DOHH2 (cell line): ENCODE measurements at regions not wholly inside any gene's neighbourhood (a gene's known extent, or its start where the extent isn't known, plus 50 kb on each side); places are given as distances from the start of the nearest gene placed in this dataset.
A peak's percentile ranks its signal among the peaks of the same experiment; 100 is the strongest.

Experiments used
- H3F3A ChIP-seq: fragments of 200-600 bp; sonication (generic), shearing (Covaris generic); 2 replicates; pipeline ENCODE4 v1.6.0; 2016; ENCODE audit warnings: antibody characterized with exemption, mild to moderate bottlenecking; ENCODE audit not compliant: control insufficient read depth, insufficient read depth
- H3K27ac ChIP-seq: fragments of 200-600 bp; sonication (generic); 2 replicates; pipeline ENCODE4 v1.5.1; 2014; ENCODE audit warnings: low read depth, mild to moderate bottlenecking, low read length, moderate library complexity
- H3K27me3 ChIP-seq: fragments of 200-600 bp; sonication (generic); 2 replicates; pipeline ENCODE4 v1.6.1; 2014; ENCODE audit warnings: mild to moderate bottlenecking, low read length, mixed read lengths; ENCODE audit not compliant: control insufficient read depth
- H3K36me3 ChIP-seq: fragments of 200-600 bp; sonication (generic); 2 replicates; pipeline ENCODE4 v1.6.1; 2014; ENCODE audit warnings: mild to moderate bottlenecking, low read length, moderate library complexity, mixed read lengths; ENCODE audit not compliant: control insufficient read depth
- H3K4me1 ChIP-seq: fragments of 200-600 bp; sonication (generic); 2 replicates; pipeline ENCODE4 v1.6.1; 2014; ENCODE audit warnings: mild to moderate bottlenecking, low read length, mixed read lengths; ENCODE audit not compliant: control insufficient read depth
- H3K4me2 ChIP-seq: fragments of 200-600 bp; sonication (generic); 2 replicates; pipeline ENCODE4 v1.6.0; 2014; ENCODE audit warnings: mild to moderate bottlenecking, low read length, moderate library complexity
- H3K4me3 ChIP-seq: fragments of 200-600 bp; sonication (generic); 2 replicates; pipeline ENCODE4 v1.5.1; 2014; ENCODE audit warnings: mild to moderate bottlenecking, low read length, mixed read lengths
- H3K79me2 ChIP-seq: fragments of 200-600 bp; sonication (generic); 2 replicates; pipeline ENCODE4 v1.6.1; 2014; ENCODE audit warnings: mild to moderate bottlenecking, low read length, mixed read lengths; ENCODE audit not compliant: control insufficient read depth
- H3K9me2 ChIP-seq: fragments of 200-600 bp; sonication (generic); replicated peaks from 2 replicates; pipeline ENCODE4 v1.6.1; 2014; ENCODE audit warnings: mild to moderate bottlenecking, low read length, mixed read lengths; ENCODE audit not compliant: control insufficient read depth
- H3K9me3 ChIP-seq: fragments of 200-600 bp; sonication (generic); 2 replicates; pipeline ENCODE4 v1.6.1; 2014; ENCODE audit warnings: antibody characterized with exemption, low read length, mixed read lengths; ENCODE audit not compliant: control insufficient read depth, insufficient read depth
- H4K20me1 ChIP-seq: fragments of 200-600 bp; sonication (generic); 2 replicates; pipeline ENCODE4 v1.6.0; 2014; ENCODE audit warnings: low read depth, mild to moderate bottlenecking, antibody characterized with exemption, low read length, moderate library complexity; ENCODE audit not compliant: control insufficient read depth, insufficient read depth
- CTCF ChIP-seq: fragments of 200-600 bp; sonication (generic); IDR thresholded peaks from one replicate; pipeline ENCODE4 v1.5.1; 2014; ENCODE audit warnings: antibody characterized with exemption, mild to moderate bottlenecking, low read depth, low read length; ENCODE audit not compliant: poor library complexity, severe bottlenecking
- EZH2phosphoT487 ChIP-seq: fragments of 200-600 bp; sonication (generic); IDR thresholded peaks from 2 replicates; pipeline ENCODE4 v1.6.1; 2017; ENCODE audit warnings: borderline replicate concordance, mild to moderate bottlenecking, antibody characterized with exemption, low read length, moderate library complexity, mixed read lengths

- H3K79me2 ChIP-seq, result no peaks in the 10 kb centered on the region
- no peak for TF ChIP-seq EZH2phosphoT487
- peak; percentile 70 for TF ChIP-seq CTCF
- peak overlapping the region; percentile 37 for H3K4me2 ChIP-seq
These were observed 352.9 kb downstream of the RAPGEF2 start for GRCh38 chr4:159455675-159456237.

GRCh38 chr4:159460371-159460770 is 357.5 kb downstream of the RAPGEF2 start:
- Histone ChIP-seq H3K27me3 (no peaks in the 10 kb centered on the region), H3K79me2 (no peaks in the 10 kb centered on the region), H3K36me3 (no peaks in the 10 kb centered on the region), H3K9me2 (no peaks in the 10 kb centered on the region), H3K9me3 (no peaks in the 10 kb centered on the region), H3K4me3 (no peak overlapping the region), H3F3A (no peaks in the 10 kb centered on the region), H3K4me1 (no peaks in the 10 kb centered on the region), H3K4me2 (no peak overlapping the region), H4K20me1 (no peaks in the 10 kb centered on the region), H3K27ac (no peak overlapping the region)
- TF ChIP-seq EZH2phosphoT487 (no peak), CTCF (no peak)

More at GRCh38 chr4:159455675-159456237, 352.9 kb downstream of the RAPGEF2 start:
- H3K27me3 ChIP-seq, result no peaks in the 10 kb centered on the region
- no peaks in the 10 kb centered on the region for H3K9me2 ChIP-seq
- H3F3A ChIP-seq, result no peaks in the 10 kb centered on the region
- no peaks in the 10 kb centered on the region for H4K20me1 ChIP-seq
- no peak overlapping the region for H3K27ac ChIP-seq
- H3K4me3 ChIP-seq, result 0 out of 2 replicates have a peak overlapping the region, but pooled peaks have one; percentile 2
- H3K4me1 ChIP-seq, result no peaks in the 10 kb centered on the region
- no peaks in the 10 kb centered on the region for H3K36me3 ChIP-seq
- no peaks in the 10 kb centered on the region for H3K9me3 ChIP-seq

- no peaks in the 10 kb centered on the region for H3K9me3 ChIP-seq
- H3K27me3 ChIP-seq, result no peaks in the 10 kb centered on the region
- no peaks in the 10 kb centered on the region for H4K20me1 ChIP-seq
- H3K4me2 ChIP-seq, result no peak overlapping the region
- no peaks in the 10 kb centered on the region for H3F3A ChIP-seq
- no peak overlapping the region for H3K27ac ChIP-seq
- H3K36me3 ChIP-seq, result no peaks in the 10 kb centered on the region
- no peak overlapping the region for H3K4me3 ChIP-seq
- TF ChIP-seq EZH2phosphoT487 (no peak), CTCF (no peak)
- no peaks in the 10 kb centered on the region for H3K79me2 ChIP-seq
- H3K4me1 ChIP-seq, result no peaks in the 10 kb centered on the region
- H3K9me2 ChIP-seq, result no peaks in the 10 kb centered on the region
These were observed 360.4 kb downstream of the RAPGEF2 start for GRCh38 chr4:159463235-159463634.

DNA sequence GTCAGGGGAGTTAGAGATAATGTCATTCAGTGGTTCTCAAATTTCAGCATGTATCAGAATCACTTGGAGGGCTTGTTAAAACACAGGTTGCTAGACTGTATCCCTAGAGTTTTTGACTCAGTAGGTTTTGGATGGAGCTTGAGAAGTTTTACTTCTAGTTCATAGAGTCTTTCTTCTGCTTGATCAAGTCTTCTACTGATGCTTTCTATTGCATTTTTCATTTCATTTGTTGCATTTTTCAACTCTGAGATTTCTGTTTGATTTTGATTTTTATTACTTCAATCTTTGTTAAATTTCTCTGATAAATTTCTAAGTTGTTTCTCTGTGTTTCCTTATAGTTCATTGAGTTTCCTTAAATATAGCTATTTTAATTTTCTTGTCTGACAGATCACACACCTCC is 361.4 kb downstream of the RAPGEF2 start:
- Histone ChIP-seq H3K4me2 (no peak overlapping the region), H3K4me3 (no peak overlapping the region), H3K79me2 (no peaks in the 10 kb centered on the region), H3K9me3 (no peaks in the 10 kb centered on the region), H3K36me3 (no peaks in the 10 kb centered on the region), H4K20me1 (no peaks in the 10 kb centered on the region), H3K27ac (no peak overlapping the region), H3F3A (no peaks in the 10 kb centered on the region), H3K9me2 (no peaks in the 10 kb centered on the region), H3K4me1 (no peaks in the 10 kb centered on the region), H3K27me3 (no peaks in the 10 kb centered on the region)
- TF ChIP-seq EZH2phosphoT487 (no peak), CTCF (no peak)
